Stimulated activated CD4-positive, alpha-beta T cell treated with anti-CD3 and anti-CD28 coated beads, Interleukin-15, amount 100 ng/mL, for 1 hour (primary cell): ENCODE measurements at regions not wholly inside any gene's neighbourhood (a gene's known extent, or its start where the extent isn't known, plus 50 kb on each side); places are given as distances from the start of the nearest gene placed in this dataset.

Experiments used
- DNase-seq, 2 donors: peaks; one replicate each; pipeline ENCODE4 v3.0.0-alpha.2; 2020; ENCODE audit warnings: low read depth in 1 of 2, low spot score in 1 of 2

GRCh38 chr13:73857106-73857505, 277.1 kb downstream of the KLF12 start:
- no peak for DNase-seq

- DNase-seq = no peak
Measured at GRCh38 chr13:73851104-73851503, 283.1 kb downstream of the KLF12 start.

GRCh38 chr13:73850104-73850873, 283.9 kb downstream of the KLF12 start:
- DNase-seq = no peak

- no peak for DNase-seq
Measured at GRCh38 chr13:73849292-73849691, 284.9 kb downstream of the KLF12 start.

GRCh38 chr13:73844986-73845385, 289.2 kb downstream of the KLF12 start:
- DNase-seq = no peak

DNA sequence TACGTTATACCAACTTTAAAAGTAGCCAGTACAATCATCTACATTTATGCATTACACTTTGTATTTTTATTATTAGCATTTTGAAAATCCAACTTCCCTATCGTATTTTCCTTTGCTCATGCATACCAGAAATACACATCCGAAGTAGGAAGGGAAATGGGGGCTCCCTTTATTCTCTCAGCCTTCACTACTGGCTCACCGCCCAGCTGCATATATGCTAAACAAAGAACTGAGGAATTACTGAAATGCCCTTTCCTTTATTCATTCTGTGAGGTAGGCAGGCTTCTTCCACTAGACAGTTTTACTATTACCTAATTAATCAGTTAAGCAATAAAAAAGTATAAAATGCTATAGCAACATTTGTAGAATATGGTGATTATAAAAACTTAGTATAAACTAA, 291.6 kb downstream of the KLF12 start:
- DNase-seq = no peak

DNA sequence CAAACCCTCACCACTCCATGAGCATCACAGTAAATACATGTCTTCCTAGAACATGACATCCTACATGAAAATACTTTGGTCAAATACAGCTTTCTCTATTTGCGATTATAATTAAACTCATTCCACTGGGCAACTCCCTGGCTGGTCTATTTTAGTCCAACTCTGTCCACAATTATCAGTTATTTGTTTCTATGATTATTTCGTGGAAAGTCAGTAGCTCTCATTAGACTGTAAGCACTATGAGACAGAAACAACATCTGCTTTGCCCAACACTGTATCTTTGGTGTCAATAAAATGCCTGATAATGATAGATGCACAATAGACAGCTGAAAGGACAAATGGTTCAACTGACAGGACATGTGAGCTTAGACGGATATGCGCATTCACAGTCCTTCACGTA, 292.0 kb downstream of the KLF12 start:
- no peak for DNase-seq

DNA sequence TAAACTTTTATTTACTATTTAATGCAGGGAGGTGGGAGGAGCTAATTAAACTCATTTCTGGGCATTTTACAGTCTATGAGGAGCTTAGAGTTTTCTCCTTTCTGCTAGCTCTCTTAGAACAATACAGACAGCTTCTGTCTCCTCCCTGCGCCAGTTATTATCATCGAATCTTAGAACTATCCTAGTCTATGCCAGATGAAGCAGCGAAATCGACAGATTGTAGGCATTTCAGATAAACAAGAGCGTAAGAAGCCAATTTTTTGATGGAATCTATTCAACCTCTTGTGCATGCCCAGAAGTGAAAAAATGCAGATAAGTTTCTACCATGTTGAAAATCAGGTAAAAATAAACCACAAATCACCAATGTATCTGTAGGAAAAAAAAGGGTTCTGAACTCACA, 297.1 kb downstream of the KLF12 start:
- no peak for DNase-seq

DNA sequence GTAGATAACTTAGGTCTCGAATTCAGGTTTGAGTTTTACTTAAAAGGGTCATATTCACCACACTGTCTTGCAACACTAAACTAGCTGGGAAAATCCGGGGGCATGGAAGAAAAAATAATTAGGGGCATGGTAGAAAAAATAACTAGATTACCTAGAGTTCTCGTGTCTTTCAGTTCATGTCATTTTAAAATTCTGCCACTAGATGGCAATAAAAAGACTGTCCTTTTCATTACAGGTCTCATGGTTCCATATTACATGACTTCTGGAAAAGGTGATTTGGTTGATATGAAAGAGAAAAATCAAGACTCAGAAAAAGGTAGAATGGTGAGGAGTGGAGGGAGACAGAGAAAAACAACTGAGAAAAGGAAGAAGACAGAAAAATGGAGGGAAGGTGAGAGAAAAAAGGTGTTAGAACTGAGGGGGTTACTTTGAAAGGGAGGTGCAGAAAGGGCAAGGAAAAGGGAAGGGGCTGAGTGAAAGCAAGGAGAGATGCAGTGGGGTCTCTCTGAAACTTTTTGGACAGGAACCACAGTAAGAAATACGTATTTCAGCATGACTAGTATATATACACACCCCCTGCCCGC, 299.0 kb downstream of the KLF12 start:
- no peak for DNase-seq

- no peak for DNase-seq
Measured at GRCh38 chr13:73833325-73834070, 300.7 kb downstream of the KLF12 start.

- no peak for DNase-seq
Measured at GRCh38 chr13:73832825-73833224, 301.4 kb downstream of the KLF12 start.

GRCh38 chr13:73832128-73832588, 302.0 kb downstream of the KLF12 start:
- no peak for DNase-seq

DNA sequence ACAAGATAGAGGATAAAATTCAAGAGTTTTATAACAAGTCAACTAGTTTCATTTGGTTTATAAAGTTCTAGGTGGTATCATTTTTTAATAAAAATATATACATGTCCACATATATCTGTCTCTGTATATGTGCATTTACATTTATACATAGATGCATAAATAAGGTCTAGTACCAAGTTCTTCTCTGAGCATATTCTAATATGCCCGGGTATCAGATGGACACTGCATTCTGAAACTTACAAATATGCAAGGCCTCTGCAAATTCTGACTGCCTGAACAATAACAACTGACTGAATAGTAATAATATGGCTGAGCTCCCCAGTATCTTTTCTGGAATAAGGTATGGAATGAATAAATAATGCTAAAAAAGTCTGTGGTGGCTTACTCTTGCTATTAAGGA, 304.8 kb downstream of the KLF12 start:
- no peak for DNase-seq

DNA sequence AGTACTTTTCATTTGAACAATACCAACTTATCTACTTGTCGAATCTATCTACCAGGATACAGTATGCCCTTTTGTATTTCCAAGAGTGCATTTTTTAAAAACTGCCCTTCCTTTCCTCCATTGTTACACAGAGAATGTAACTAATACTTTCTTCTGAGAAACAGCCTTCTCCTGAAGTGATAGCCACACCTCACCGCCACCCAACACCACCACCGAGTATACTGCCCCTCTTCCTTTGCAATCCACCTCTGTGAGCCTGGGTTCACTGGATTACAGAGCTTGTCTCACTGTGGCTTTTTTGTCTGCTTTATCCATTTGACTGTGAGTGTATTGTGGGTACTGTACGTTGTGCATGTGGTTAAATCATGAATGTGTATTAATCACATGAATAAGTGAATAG, 305.4 kb downstream of the KLF12 start:
- DNase-seq = no peak

- no peak for DNase-seq
Measured at GRCh38 chr13:73827434-73827833, 306.8 kb downstream of the KLF12 start.

GRCh38 chr13:73825143-73825542, 309.1 kb downstream of the KLF12 start:
- DNase-seq = no peak

DNA sequence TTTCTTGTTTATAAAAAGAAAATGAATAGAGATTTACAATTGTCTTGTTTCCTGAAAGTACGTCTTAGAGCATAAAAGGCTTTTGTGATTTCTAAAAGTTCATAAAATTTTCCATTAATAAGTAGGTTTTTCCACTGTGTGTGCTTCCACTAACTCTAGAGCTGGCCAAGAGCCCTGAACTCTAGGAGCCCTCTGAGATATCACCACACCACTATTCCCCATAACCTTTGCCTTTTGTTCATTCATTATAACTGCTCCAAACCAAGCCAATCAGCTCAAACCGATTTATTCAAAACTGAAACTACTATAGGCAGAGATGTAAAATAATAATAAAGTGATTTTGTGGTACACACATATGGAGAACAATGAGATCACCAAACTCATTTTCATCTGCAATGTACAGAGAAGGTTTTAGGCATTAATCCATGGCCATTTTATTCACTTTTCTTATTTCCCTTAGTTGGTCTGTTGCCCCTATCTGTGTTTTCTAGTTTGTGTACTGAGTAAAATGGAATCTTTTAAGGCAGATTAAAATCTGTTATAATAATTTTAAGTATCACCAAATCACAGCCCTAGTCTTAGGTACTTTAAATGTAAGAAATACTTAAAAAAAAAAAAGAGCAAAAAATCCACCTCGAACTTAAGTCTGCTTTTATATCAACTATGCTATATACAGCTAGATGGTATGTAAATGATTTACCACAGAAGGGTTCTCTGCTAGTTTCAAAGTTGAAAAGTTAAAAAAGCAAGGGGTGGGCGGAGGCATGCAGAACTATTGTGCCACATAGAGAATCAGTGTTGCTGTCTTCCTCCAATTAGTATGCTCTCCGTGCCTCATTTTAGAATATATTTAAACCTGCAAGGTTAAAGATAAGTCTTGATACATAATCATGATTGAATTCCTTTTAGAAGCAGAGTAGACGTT, 311.3 kb downstream of the KLF12 start:
- DNase-seq = no peak

DNA sequence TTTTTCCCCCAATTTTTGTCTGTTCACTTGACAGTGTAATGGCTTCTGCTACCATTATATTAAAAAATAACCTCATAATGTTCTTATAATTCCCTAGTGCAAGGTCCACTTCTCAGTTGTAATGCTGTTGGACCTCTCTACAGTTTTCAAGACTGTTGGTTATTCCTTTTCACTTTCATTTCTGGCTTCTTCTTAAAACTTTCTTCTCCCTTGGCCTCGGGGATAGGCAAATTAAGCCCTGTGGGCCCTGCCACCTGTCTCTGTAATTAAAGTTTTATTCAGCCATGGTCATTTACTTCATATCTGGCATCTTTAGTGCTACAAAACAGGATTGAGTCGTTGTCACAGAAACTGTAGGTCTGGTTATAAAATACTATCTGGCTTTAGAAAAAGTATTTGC, 313.5 kb downstream of the KLF12 start:
- no peak for DNase-seq

DNA sequence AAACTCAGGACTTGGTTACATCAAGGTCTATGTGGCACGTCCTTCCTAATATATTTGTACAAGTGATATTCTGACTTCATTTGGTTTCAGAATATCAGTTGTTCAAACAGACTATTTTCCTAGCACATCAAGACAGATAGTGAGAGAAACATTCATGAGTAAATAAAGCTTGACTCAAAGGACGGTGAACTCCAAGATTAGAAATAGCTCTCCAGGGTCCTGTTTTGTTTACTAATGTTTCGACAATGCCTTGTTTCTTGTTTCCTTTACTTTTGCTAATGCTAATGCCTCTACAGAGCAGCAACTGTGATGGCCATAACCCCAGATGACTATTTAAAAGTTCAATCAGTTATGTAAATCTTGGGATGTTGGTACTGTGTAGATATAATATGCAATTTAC, 313.9 kb downstream of the KLF12 start:
- no peak for DNase-seq

GRCh38 chr13:73819711-73820110, 314.5 kb downstream of the KLF12 start:
- DNase-seq = no peak

DNA sequence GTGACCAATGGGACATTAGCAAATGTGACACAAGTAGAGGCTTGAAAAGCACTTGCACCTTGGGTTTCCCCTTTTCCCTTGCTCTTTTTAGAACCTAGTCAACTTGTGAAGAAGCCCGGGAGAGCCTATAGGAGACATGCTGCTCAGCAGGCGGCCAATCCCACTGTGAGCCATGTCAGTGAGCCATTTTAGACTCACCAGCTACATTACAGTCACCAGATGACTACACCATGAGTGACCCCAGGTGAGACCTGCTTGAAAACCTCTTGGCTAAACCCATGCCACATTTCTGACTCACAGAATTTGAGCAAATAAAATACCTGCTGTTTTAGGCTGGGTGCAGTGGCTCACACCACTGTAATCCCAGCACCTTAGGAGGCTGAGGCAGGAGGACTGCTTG, 317.5 kb downstream of the KLF12 start:
- no peak for DNase-seq
